HEK293 (cell line): ENCODE measurements at regions not wholly inside any gene's neighbourhood (a gene's known extent, or its start where the extent isn't known, plus 50 kb on each side); places are given as distances from the start of the nearest gene placed in this dataset.
"Not testable (repeated sequence)": the region's sequence is repeated elsewhere in the genome, so short reads cannot be mapped to it uniquely, and the experiment has no call there.

Experiments used
- YY1 ChIP-seq: fragments of 450-650 bp; formaldehyde crosslinking; IDR thresholded peaks from 2 replicates; pipeline ENCODE4 v1.5.1; 2018; ENCODE audit warnings: missing biosample characterization, missing genetic modification characterization
- ZNF140 ChIP-seq: fragments of 450-650 bp; formaldehyde crosslinking; IDR thresholded peaks from 2 replicates; pipeline ENCODE4 v1.5.1; 2016; ENCODE audit warnings: missing biosample characterization, missing genetic modification characterization
- ZNF184 ChIP-seq: fragments of 450-650 bp; IDR thresholded peaks from 2 replicates; pipeline ENCODE4 v1.5.1; 2018; ENCODE audit warnings: missing biosample characterization, mild to moderate bottlenecking, missing genetic modification characterization
- ZNF274 ChIP-seq, 2 experiments: fragments of 200-500 bp in 1 of 2; fragments of 450-650 bp in 1 of 2; sonication (Bioruptor generic) in 1 of 2; formaldehyde crosslinking in 1 of 2; IDR thresholded peaks; 2 replicates each; pipeline versions ENCODE4 v1.5.1 to v1.6.1; 2014 to 2016; ENCODE audit warnings: borderline replicate concordance in 1 of 2, inconsistent platforms in 1 of 2, low read length in 1 of 2, missing biosample characterization in 1 of 2, missing genetic modification characterization in 1 of 2
- ZNF391 ChIP-seq: fragments of 450-650 bp; formaldehyde crosslinking; IDR thresholded peaks from 2 replicates; pipeline ENCODE4 v1.5.1; 2016; ENCODE audit warnings: low read depth, missing biosample characterization, missing genetic modification characterization, borderline replicate concordance
- ZNF529 ChIP-seq: fragments of 450-650 bp; formaldehyde crosslinking; IDR thresholded peaks from 2 replicates; pipeline ENCODE4 v1.5.1; 2017; ENCODE audit warnings: missing genetic modification characterization, missing biosample characterization; ENCODE audit not compliant: insufficient replicate concordance
- ZNF549 ChIP-seq: fragments of 450-650 bp; IDR thresholded peaks from 2 replicates; pipeline ENCODE4 v1.5.1; 2018; ENCODE audit warnings: missing biosample characterization, missing genetic modification characterization, mild to moderate bottlenecking, inconsistent platforms, moderate library complexity
- ZNF558 ChIP-seq: fragments of 450-650 bp; formaldehyde crosslinking; IDR thresholded peaks from 2 replicates; pipeline ENCODE4 v1.5.1; 2016; ENCODE audit warnings: missing biosample characterization, missing genetic modification characterization
- ZNF629 ChIP-seq: fragments of 450-650 bp; formaldehyde crosslinking; IDR thresholded peaks from 2 replicates; pipeline ENCODE4 v1.5.1; 2017; ENCODE audit warnings: missing biosample characterization, missing genetic modification characterization
- ZNF785 ChIP-seq: fragments of 450-650 bp; formaldehyde crosslinking; IDR thresholded peaks from 2 replicates; pipeline ENCODE4 v1.5.1; 2016; ENCODE audit warnings: missing biosample characterization, missing genetic modification characterization
- TF ChIP-seq, protein P1 (sequence below): fragments of 450-650 bp; formaldehyde crosslinking; IDR thresholded peaks from 2 replicates; pipeline ENCODE4 v1.5.1; 2016; ENCODE audit warnings: missing biosample characterization, missing genetic modification characterization

DNA sequence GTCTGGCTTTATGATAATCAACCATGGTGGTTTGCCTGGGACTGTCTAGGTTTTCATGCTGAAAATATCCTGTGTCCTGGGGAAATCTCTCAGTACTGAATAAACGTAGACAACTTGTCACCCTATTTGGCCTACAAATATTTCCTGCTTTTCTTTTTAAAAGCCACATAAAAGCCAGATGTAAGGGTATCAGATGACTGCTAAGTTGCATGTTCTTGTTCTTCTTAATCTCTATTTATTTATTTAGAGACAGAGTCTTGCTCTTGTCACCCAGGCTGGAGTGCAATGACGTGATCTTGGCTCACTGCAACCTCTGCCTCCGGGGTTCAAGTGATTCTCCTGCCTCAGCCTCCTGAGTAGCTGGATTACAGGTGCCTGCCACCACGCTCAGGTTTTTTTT is 117.7 kb downstream of the DCK start:
- not testable (repeated sequence) for TF ChIP-seq YY1 (tag by site-specific recombination); ZNF558; ZNF140 (tag by site-specific recombination); ZNF549 (tag by site-specific recombination); ZNF529 (tag by site-specific recombination); ZNF785; ZNF274 (IDR thresholded peaks at IDR 0.05; ENCODE audit: low read length); ZNF274 (tag by site-specific recombination; IDR thresholded peaks at IDR 0.05; ENCODE audit: borderline replicate concordance)
- 0 out of 2 replicates have a peak, but pooled peaks have one; percentile 21 for TF ChIP-seq ZNF391
- TF ChIP-seq, protein P1, sequence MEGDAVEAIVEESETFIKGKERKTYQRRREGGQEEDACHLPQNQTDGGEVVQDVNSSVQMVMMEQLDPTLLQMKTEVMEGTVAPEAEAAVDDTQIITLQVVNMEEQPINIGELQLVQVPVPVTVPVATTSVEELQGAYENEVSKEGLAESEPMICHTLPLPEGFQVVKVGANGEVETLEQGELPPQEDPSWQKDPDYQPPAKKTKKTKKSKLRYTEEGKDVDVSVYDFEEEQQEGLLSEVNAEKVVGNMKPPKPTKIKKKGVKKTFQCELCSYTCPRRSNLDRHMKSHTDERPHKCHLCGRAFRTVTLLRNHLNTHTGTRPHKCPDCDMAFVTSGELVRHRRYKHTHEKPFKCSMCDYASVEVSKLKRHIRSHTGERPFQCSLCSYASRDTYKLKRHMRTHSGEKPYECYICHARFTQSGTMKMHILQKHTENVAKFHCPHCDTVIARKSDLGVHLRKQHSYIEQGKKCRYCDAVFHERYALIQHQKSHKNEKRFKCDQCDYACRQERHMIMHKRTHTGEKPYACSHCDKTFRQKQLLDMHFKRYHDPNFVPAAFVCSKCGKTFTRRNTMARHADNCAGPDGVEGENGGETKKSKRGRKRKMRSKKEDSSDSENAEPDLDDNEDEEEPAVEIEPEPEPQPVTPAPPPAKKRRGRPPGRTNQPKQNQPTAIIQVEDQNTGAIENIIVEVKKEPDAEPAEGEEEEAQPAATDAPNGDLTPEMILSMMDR (tag by site-specific recombination): not testable (repeated sequence)
- peak; percentile 90 for TF ChIP-seq ZNF629
- peak; percentile 54; the same call in 1 of the 2 replicates for TF ChIP-seq ZNF184 (tag by site-specific recombination)
